Aorta (tissue), 5 donors: ENCODE measurements at regions not wholly inside any gene's neighbourhood (a gene's known extent, or its start where the extent isn't known, plus 50 kb on each side); places are given as distances from the start of the nearest gene placed in this dataset.

ENCODE experiments used
- ATAC-seq: fragments of 200-7000 bp; cut with Tn5 transposase; one replicate; pipeline ENCODE4 v1.9.1; 2022; ENCODE audit warnings: moderate library complexity; ENCODE audit not compliant: low FRiP score
- DNase-seq, 2 donors: peaks; one replicate each; pipeline ENCODE4 v3.0.0-alpha.2; 2020
- H3K27ac ChIP-seq, 2 donors: one replicate each; pipeline ENCODE4 v1.5.1; 2013; ENCODE audit warnings: low read length in 2 of 2, mild to moderate bottlenecking in 2 of 2, moderate library complexity in 2 of 2, control low read depth in 1 of 2, inconsistent platforms in 1 of 2, low read depth in 1 of 2
- H3K27me3 ChIP-seq, 2 donors: one replicate each; pipeline ENCODE4 v1.6.1; 2013; ENCODE audit warnings: control low read depth in 1 of 2, low read length in 1 of 2, mild to moderate bottlenecking in 1 of 2, moderate library complexity in 1 of 2; ENCODE audit not compliant: insufficient read depth in 2 of 2, control insufficient read depth in 1 of 2
- H3K36me3 ChIP-seq, 2 donors: one replicate each; pipeline ENCODE4 v1.6.1; 2013; ENCODE audit warnings: control low read depth in 1 of 2, low read length in 1 of 2, mild to moderate bottlenecking in 1 of 2; ENCODE audit not compliant: insufficient read depth in 2 of 2, control insufficient read depth in 1 of 2
- H3K4me1 ChIP-seq, 2 donors: one replicate each; pipeline ENCODE4 v1.6.1; 2013; ENCODE audit warnings: low read length in 2 of 2, control low read depth in 1 of 2, mild to moderate bottlenecking in 1 of 2, moderate library complexity in 1 of 2; ENCODE audit not compliant: insufficient read depth in 2 of 2, control insufficient read depth in 1 of 2
- H3K4me3 ChIP-seq, 2 donors: one replicate each; pipeline ENCODE4 v1.5.1; 2013; ENCODE audit warnings: low read length in 2 of 2, control low read depth in 1 of 2, mild to moderate bottlenecking in 1 of 2
- H3K9me3 ChIP-seq: one replicate; pipeline ENCODE4 v1.6.1; 2013; ENCODE audit warnings: mild to moderate bottlenecking, low read length; ENCODE audit not compliant: control insufficient read depth
- WGBS, 2 donors: extraction: QIAGEN DNeasy Blood & Tissue Kit; methylation state at CpG; one replicate each; pipeline ENCODE4 v1.1.7; 2013; 5-methylcytosine and 5-hydroxymethylcytosine counted together
- intact Hi-C, 2 donors: fragments of 100-400 bp; cut with DNase I; formaldehyde crosslinking; loops; one replicate each; pipeline versions ENCODE4 v1.14.2 to v1.15.0; 2022
- donor health status: healthy with polysubstance abuse.
- donor health status: Bipolar disorder and iron deficiency.
- donor health status: DM: no; HTN: no; CAD: no.
- donor health status: DM: no; HTN: no; CAD: no.
- donor health status: DM: yes; HTN: yes; CAD: no.

GRCh38 chr5:21154526-21154925 is 1166.5 kb upstream of the CDH18 start:
- Histone ChIP-seq H3K27me3 (no peaks in the 10 kb centered on the region), H3K36me3 (no peaks in the 10 kb centered on the region), H3K27ac (no peak overlapping the region), H3K4me1 (no peaks in the 10 kb centered on the region), H3K9me3 (no peaks in the 10 kb centered on the region), H3K4me3 (no peak overlapping the region)
- ATAC-seq (no peak), DNase-seq (no peak)
- 83 to 87% methylated on average over 2 of the region's 2 CpGs for WGBS, 2 donors
- intact Hi-C loops: no loop called here

DNA sequence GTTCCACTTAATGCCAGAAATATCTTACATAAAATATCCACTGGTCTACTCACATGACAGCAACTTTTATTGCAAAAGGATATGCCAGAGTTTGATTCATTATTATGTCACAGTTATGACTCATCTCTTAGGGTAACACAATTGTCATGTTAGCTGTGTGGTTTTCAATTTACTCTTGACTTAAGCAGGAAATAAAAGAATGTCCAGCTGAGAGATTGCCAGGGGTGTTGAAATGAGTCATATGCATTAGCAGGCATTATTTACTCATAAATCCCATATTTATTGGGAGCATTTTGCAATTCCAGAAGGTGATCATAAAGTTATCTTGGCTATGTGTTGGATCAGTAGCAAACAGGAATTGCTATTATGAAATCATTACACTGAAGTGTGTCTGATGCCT is 1164.6 kb upstream of the CDH18 start:
- no peak overlapping the region for H3K27ac ChIP-seq
- intact Hi-C loops: no loop called here
- no peaks in the 10 kb centered on the region for H3K27me3 ChIP-seq
- no peak for ATAC-seq
- no peak overlapping the region for H3K4me3 ChIP-seq
- no peaks in the 10 kb centered on the region for H3K9me3 ChIP-seq
- no peak for DNase-seq
- no peaks in the 10 kb centered on the region for H3K4me1 ChIP-seq
- H3K36me3 ChIP-seq: no peaks in the 10 kb centered on the region

DNA sequence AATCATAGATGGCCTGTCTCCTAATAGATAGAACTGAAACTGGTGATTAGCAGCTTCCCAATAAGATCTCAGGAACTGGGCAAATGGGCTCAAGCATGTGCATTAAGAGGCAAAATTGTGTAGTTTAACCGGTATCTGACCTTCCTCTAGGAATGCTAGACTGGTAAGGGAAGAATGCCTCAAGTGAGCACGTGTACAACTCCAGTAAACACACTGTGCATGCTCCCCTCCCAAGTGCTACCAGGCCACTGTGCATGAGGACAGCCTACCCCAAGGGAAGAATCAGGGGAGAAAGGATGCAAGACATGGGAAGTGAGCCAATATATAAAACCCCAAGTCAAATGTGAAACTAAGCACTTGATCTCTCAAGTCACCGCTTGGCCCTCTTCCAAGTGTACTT is 1157.4 kb upstream of the CDH18 start:
- H3K4me1 ChIP-seq: no peaks in the 10 kb centered on the region
- intact Hi-C loops: no loop called here
- WGBS, 2 donors: 64 to 78% methylated on average over 3 of the region's 3 CpGs
- DNase-seq: no peak
- H3K4me3 ChIP-seq: no peak overlapping the region
- no peak overlapping the region for H3K27ac ChIP-seq
- ATAC-seq: no peak
- H3K9me3 ChIP-seq: no peaks in the 10 kb centered on the region
- H3K27me3 ChIP-seq: no peaks in the 10 kb centered on the region
- no peaks in the 10 kb centered on the region for H3K36me3 ChIP-seq

DNA sequence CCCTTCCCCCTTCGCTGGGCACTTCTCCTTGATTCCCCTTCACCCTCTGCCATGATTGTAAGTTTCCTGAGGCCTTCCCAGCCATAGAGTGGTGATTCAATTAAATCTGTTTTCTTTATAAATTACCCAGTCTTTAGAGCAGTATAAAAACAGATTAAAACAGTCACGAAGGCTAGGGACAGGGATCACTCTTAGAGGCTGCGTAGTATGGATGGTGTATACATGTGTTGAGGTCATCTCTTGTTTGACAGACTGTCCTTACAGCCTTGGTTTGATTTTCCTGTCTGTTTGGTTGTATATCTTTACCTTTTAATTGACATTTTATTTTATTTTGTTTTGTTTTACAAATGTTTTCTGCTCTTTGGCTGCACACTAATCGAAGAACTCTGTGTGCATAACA is 1155.7 kb upstream of the CDH18 start:
- no peak for ATAC-seq
- 87 to 88% methylated on average over 4 of the region's 4 CpGs for WGBS, 2 donors
- H3K36me3 ChIP-seq: no peaks in the 10 kb centered on the region
- intact Hi-C loops: no loop called here
- no peaks in the 10 kb centered on the region for H3K27me3 ChIP-seq
- H3K4me3 ChIP-seq: no peak overlapping the region
- H3K9me3 ChIP-seq: no peaks in the 10 kb centered on the region
- DNase-seq: no peak
- H3K27ac ChIP-seq: no peak overlapping the region
- no peaks in the 10 kb centered on the region for H3K4me1 ChIP-seq

DNA sequence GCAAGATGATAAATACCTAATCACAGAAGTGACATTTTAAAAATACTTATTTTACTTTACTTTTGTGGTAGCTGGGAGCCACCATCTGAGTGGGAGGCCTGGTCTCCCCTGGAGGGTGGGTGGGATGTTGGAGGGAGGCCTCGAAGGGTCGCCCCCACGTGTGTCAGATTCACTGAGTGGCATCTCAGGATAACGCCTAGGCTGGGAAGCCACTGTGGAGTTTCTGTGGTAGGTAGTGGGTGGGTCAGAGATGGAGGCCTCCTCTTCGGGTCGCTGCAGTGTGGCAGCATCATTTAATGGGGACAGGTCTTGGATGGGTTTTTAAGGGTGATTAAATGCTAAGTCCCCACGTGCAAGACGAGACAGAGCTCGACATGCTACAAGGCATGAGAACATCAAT is 1154.8 kb upstream of the CDH18 start:
- Histone ChIP-seq H3K9me3 (no peaks in the 10 kb centered on the region), H3K4me1 (no peaks in the 10 kb centered on the region), H3K4me3 (no peak overlapping the region), H3K27ac (no peak overlapping the region), H3K27me3 (no peaks in the 10 kb centered on the region), H3K36me3 (no peaks in the 10 kb centered on the region)
- intact Hi-C loops: no loop called here
- no peak for ATAC-seq
- no peak for DNase-seq
- WGBS, 2 donors: 89 to 93% methylated on average over 9 of the region's 9 CpGs

DNA sequence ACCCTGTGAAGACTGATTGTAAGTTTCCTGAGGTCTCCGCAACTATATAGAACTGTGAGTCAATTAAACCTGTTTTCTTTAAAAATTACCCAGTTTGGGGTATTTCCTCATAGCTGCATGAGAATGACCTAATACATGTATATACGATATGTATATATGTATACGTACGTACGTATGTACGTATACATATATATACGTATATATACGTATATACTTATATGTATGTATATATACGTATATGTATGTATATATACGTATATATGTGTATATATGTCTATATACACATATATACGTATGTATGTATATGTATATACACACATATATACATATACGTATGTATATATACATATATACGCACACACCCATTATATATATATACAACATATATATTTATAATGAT is 1153.0 kb upstream of the CDH18 start:
- intact Hi-C loops: no loop called here
- no peak overlapping the region for H3K4me3 ChIP-seq
- DNase-seq (no peak), ATAC-seq (no peak)
- no peaks in the 10 kb centered on the region for H3K27me3 ChIP-seq
- no peaks in the 10 kb centered on the region for H3K9me3 ChIP-seq
- WGBS, 2 donors: 91 to 92% methylated on average over 13 of the region's 13 CpGs
- no peaks in the 10 kb centered on the region for H3K4me1 ChIP-seq
- H3K36me3 ChIP-seq: no peaks in the 10 kb centered on the region
- no peak overlapping the region for H3K27ac ChIP-seq

GRCh38 chr5:21126236-21126635 is 1138.2 kb upstream of the CDH18 start:
- Histone ChIP-seq H3K27me3 (no peaks in the 10 kb centered on the region), H3K36me3 (no peaks in the 10 kb centered on the region), H3K4me1 (no peaks in the 10 kb centered on the region), H3K4me3 (no peak overlapping the region), H3K9me3 (no peaks in the 10 kb centered on the region), H3K27ac (no peak overlapping the region)
- ATAC-seq: no peak
- no peak for DNase-seq
- intact Hi-C loops: no loop called here

DNA sequence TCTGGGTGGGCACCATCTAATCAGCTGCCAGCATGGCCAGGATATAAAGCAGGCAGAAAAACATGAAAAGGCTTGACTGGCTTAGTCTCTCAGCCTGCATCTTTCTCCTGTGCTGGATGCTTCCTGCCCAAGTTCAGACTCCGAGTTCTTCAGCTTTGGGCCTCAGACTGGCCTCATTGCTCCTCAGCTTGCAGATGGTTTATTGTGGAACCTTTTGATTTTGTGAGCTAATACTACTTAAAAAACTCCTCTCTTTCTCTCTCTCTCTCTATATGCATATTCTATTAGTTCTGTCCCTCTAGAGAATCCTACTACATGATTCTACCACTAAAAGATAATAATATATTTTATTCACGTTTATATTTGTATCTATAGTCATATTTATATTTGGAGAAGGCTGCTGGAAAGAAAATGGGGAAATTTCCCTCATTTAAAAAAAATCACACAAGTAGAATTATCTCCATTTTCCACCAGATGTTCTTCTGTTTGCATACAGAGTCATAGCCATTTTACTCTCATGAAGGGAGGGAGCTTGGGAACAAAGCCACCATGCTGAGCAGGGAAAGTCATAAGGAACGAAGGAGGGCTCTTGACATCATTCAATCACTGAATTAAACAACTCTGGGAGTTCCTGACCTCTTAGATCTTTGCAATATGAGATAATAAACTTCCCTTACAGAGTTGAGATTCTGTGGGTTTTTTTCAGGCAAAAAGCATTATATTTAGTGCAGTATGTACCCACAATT is 1137.4 kb upstream of the CDH18 start:
- ATAC-seq (no peak), DNase-seq (no peak)
- Histone ChIP-seq H3K4me3 (no peak overlapping the region), H3K27ac (no peak overlapping the region), H3K36me3 (no peaks in the 10 kb centered on the region), H3K9me3 (no peaks in the 10 kb centered on the region), H3K4me1 (no peaks in the 10 kb centered on the region), H3K27me3 (no peaks in the 10 kb centered on the region)
- intact Hi-C loops: no loop called here
- 40 to 48% methylated on average over 3 of the region's 3 CpGs for WGBS, 2 donors

DNA sequence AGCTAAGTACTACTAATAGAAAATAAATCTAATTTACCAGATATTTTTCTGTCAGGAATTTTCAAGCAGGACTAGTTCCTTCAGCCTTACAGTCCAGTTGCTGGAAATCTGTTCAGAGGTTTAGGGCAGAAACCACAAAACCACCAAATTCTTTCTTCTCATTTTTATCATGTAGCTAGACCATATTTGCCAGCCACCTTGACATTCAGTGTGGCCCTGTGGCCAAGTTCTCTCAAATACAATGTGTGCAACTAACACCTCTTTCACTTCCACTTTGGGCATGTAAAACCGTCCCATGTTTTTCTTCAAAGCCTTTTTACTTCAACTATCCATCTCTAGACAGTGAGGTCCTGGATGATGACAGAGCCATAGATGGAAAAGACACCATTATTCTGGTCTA is 1133.2 kb upstream of the CDH18 start:
- 88 to 93% methylated on average over 1 of the region's 1 CpG for WGBS, 2 donors
- intact Hi-C loops: no loop called here
- no peaks in the 10 kb centered on the region for H3K27me3 ChIP-seq

More for the DNA sequence above, 1133.2 kb upstream of the CDH18 start:
- no peaks in the 10 kb centered on the region for H3K4me1 ChIP-seq
- H3K9me3 ChIP-seq: no peaks in the 10 kb centered on the region
- H3K27ac ChIP-seq: no peak overlapping the region
- no peaks in the 10 kb centered on the region for H3K36me3 ChIP-seq
- DNase-seq (no peak), ATAC-seq (no peak)
- H3K4me3 ChIP-seq: no peak overlapping the region
